Osteocyte (in vitro differentiated cells): ENCODE measurements at regions not wholly inside any gene's neighbourhood (a gene's known extent, or its start where the extent isn't known, plus 50 kb on each side); places are given as distances from the start of the nearest gene placed in this dataset.
A peak's percentile ranks its signal among the peaks of the same experiment; 100 is the strongest.

Experiments
- DNase-seq: peaks from one replicate; pipeline ENCODE4 v3.0.0; 2021; ENCODE audit warnings: mixed read lengths; ENCODE audit not compliant: unreplicated experiment; ENCODE audit errors: extremely low spot score
- H3K27ac Mint-ChIP-seq: one replicate; pipeline ENCODE4 v1.8.0; 2021; ENCODE audit warnings: mild to moderate bottlenecking, mixed read lengths; ENCODE audit not compliant: unreplicated experiment
- H3K27me3 Mint-ChIP-seq: one replicate; pipeline ENCODE4 v1.8.0; 2021; ENCODE audit warnings: mixed read lengths; ENCODE audit not compliant: unreplicated experiment
- H3K36me3 Mint-ChIP-seq: one replicate; pipeline ENCODE4 v1.8.0; 2021; ENCODE audit warnings: mixed read lengths; ENCODE audit not compliant: unreplicated experiment
- H3K4me1 Mint-ChIP-seq: one replicate; pipeline ENCODE4 v1.8.0; 2021; ENCODE audit warnings: mixed read lengths; ENCODE audit not compliant: unreplicated experiment
- H3K4me3 Mint-ChIP-seq: one replicate; pipeline ENCODE4 v1.8.0; 2021; ENCODE audit warnings: mild to moderate bottlenecking, moderate library complexity, mixed read lengths; ENCODE audit not compliant: unreplicated experiment
- H3K9me3 Mint-ChIP-seq: one replicate; pipeline ENCODE4 v1.8.0; 2021; ENCODE audit warnings: mixed read lengths; ENCODE audit not compliant: unreplicated experiment
- TF ChIP-seq, protein P1 (sequence below): fragments of 200-600 bp; sonication (generic); IDR thresholded peaks from 2 replicates; pipeline ENCODE4 v1.5.0; 2021; ENCODE audit warnings: antibody characterized with exemption, mild to moderate bottlenecking, moderate library complexity

DNA sequence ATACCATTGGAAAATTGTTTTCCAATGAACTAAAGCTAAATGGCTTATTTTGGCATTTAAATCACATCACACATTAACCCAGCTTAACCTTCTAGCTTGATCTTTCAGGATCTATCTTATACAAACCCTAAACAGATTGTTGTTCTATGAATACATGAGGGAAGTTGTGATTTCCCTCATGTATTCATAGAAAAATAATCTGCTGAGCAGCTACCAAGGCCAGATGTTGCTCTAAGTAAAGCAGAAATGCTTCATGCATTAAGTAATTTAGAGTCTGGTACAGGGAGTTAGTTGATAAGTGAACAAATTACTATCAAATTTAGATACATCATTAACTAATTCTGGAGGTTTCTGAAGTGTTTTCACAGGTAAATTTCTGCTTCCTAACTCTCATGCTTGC, 204.6 kb upstream of the ANO3 start:
- no peaks in the 10 kb centered on the region for H3K4me1 Mint-ChIP-seq
- no peak for DNase-seq
- no peak overlapping the region for H3K4me3 Mint-ChIP-seq
- TF ChIP-seq, protein P1, sequence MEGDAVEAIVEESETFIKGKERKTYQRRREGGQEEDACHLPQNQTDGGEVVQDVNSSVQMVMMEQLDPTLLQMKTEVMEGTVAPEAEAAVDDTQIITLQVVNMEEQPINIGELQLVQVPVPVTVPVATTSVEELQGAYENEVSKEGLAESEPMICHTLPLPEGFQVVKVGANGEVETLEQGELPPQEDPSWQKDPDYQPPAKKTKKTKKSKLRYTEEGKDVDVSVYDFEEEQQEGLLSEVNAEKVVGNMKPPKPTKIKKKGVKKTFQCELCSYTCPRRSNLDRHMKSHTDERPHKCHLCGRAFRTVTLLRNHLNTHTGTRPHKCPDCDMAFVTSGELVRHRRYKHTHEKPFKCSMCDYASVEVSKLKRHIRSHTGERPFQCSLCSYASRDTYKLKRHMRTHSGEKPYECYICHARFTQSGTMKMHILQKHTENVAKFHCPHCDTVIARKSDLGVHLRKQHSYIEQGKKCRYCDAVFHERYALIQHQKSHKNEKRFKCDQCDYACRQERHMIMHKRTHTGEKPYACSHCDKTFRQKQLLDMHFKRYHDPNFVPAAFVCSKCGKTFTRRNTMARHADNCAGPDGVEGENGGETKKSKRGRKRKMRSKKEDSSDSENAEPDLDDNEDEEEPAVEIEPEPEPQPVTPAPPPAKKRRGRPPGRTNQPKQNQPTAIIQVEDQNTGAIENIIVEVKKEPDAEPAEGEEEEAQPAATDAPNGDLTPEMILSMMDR, result no peak
- no peaks in the 10 kb centered on the region for H3K27me3 Mint-ChIP-seq
- no peaks in the 10 kb centered on the region for H3K9me3 Mint-ChIP-seq
- H3K36me3 Mint-ChIP-seq, result no peaks in the 10 kb centered on the region
- no peak overlapping the region for H3K27ac Mint-ChIP-seq

DNA sequence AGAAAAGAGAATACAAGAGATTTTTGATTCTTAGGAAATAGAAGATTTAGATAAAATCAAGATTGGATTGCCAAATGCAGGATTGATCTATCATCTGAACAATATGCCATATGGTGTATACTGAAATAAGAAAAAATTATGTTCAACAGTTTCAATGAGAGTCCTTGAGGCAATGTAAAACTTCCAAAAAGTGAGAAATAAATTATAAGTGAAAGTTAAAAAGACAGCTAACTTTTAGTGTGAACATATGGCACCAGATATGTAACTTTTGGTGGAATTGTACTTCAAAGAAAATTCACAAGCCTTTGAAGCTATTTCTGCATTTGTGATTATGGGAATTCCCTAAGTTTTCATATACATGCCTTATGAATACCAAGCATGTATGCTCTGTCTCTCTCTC, 200.5 kb upstream of the ANO3 start:
- no peak overlapping the region for H3K27ac Mint-ChIP-seq
- TF ChIP-seq, protein P1, result no peak
- H3K27me3 Mint-ChIP-seq, result peaks cover 5% of the 10 kb centered on the region
- no peak overlapping the region for H3K4me3 Mint-ChIP-seq
- DNase-seq, result no peak
- H3K36me3 Mint-ChIP-seq, result no peaks in the 10 kb centered on the region
- no peaks in the 10 kb centered on the region for H3K9me3 Mint-ChIP-seq
- no peaks in the 10 kb centered on the region for H3K4me1 Mint-ChIP-seq

DNA sequence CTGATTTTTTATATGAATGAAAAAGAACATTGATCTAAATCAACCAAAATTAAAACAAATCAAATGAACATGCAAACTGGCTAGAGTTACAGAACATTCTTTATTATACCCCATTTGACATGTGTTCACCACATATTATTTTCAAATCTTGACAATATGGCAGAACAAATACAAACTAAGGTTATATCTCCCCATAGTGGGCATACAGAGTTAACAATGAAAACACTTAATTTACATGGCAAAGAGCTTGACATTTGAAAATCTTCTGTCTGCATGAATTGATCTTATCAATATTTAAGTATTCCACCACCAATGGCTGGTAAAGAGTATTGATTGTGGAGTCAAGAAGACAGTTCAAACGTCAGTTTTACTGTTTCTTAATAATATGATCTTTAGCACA, 197.9 kb upstream of the ANO3 start:
- no peaks in the 10 kb centered on the region for H3K9me3 Mint-ChIP-seq

DNA sequence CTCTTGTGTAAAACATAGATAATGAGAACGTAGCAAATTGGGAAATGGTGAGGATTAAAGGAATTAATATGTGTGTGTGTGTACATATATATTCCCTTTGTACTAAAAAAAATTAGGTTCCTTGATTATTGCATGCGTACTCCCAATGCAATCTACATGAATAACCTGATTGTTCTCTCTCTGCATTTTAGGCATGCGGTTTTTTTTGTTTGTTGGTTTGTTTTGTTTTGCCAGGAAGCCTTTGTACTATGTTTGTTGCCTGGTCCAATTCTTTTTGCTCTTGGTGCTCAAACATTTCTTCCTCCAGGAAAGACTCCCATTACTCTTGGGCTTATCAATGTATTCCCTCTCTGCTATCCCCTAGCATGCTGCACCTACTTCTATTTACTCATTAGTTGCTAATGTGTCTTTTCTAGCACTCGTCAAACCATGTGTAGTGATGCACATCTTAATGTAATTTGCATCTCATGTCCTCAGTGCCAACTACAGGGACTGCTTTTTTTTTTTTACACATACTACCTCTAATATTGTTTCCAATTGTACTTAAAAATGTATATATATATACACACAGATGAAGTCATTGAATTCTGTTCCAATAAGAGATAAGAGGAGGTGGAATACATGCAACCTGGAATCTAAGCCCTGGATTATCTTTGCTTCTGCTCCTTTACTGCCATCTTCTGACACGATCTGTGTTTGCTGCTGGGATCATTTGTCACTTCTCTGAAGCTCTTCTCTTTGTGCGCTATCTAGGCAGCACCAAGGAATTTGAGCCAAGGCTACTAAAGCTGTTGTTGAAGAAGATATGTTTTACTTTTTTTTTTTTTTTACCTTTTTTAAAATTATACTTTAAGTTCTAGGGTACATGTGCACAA, 197.2 kb upstream of the ANO3 start:
- TF ChIP-seq, protein P1, result peak; percentile 55
- H3K9me3 Mint-ChIP-seq, result no peaks in the 10 kb centered on the region
- peaks cover 5% of the 10 kb centered on the region for H3K27me3 Mint-ChIP-seq
- H3K4me3 Mint-ChIP-seq, result no peak overlapping the region
- no peak for DNase-seq
- H3K27ac Mint-ChIP-seq, result no peak overlapping the region
- no peaks in the 10 kb centered on the region for H3K4me1 Mint-ChIP-seq
- H3K36me3 Mint-ChIP-seq, result no peaks in the 10 kb centered on the region

More for the DNA sequence above, 197.9 kb upstream of the ANO3 start:
- H3K27me3 Mint-ChIP-seq, result peaks cover 5% of the 10 kb centered on the region
- no peak overlapping the region for H3K27ac Mint-ChIP-seq
- H3K4me3 Mint-ChIP-seq, result no peak overlapping the region
- H3K4me1 Mint-ChIP-seq, result no peaks in the 10 kb centered on the region
- TF ChIP-seq, protein P1, result no peak
- no peak for DNase-seq
- H3K36me3 Mint-ChIP-seq, result no peaks in the 10 kb centered on the region

DNA sequence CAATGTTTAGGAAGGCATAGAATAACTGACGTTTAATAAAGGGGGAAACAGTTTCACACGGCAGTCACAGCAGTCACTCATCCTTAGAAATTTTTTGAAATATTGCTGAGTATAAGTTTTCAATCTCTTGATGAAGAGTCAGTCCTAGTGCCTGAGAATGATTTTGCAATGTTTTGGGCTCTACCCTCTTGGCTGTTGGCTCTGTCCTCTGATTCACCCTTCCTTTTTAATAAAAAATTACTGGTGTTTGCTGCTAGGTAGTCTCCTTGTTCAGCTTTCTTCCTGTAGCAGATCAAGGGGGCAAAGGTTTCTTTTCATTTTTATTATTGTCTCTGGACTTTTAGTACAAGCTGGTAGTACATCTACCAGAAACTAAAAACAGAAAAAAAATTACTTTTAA, 194.3 kb upstream of the ANO3 start:
- Mint-ChIP-seq H3K4me1 (no peaks in the 10 kb centered on the region), H3K4me3 (no peak overlapping the region), H3K27me3 (peaks cover 5% of the 10 kb centered on the region), H3K27ac (no peak overlapping the region), H3K36me3 (no peaks in the 10 kb centered on the region), H3K9me3 (no peaks in the 10 kb centered on the region)
- TF ChIP-seq, protein P1, result no peak
- no peak for DNase-seq
